ENCODE measurements at regions not wholly inside any gene's neighbourhood (a gene's known extent, or its start where the extent isn't known, plus 50 kb on each side); places are given as distances from the start of the nearest gene placed in this dataset.
A peak's percentile ranks its signal among the peaks of the same experiment; 100 is the strongest.

DNA sequence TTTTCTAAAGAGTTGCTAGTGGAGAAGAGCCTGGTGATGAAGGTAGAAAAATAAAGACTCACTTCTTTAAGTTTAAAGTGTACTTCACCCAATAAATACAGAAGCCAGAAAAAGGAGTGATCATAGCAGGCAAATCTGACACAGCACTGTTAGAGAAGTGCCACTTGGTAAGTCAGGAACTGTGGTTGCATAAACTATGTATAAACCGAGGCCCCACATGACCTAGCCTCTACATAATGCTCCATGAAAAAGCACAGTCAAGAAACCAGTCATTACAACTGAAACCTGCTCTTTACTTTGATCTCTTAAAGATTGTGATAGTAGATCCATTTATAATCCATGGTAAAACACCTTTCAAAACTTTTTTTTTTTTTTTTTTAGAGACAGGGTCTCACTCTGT is 172.1 kb upstream of the PHYHIPL start:
- Histone ChIP-seq H3K27ac (no peak overlapping the region), H3K9me3 (no peaks in the 10 kb centered on the region), H3K27me3 (no peaks in the 10 kb centered on the region), H3K36me3 (no peaks in the 10 kb centered on the region), H3K4me1 (peaks cover 13 to 19% of the 10 kb centered on the region in 2 donors), H3K4me3 (replicated peaks in 1 of 3) (no peak overlapping the region)
- 21 to 35% methylated on average over 1 of the region's 1 CpG for WGBS, 2 donors
- TF ChIP-seq POLR2A (IDR thresholded peaks at IDR 0.05), result no peak
- TF ChIP-seq, protein P1, sequence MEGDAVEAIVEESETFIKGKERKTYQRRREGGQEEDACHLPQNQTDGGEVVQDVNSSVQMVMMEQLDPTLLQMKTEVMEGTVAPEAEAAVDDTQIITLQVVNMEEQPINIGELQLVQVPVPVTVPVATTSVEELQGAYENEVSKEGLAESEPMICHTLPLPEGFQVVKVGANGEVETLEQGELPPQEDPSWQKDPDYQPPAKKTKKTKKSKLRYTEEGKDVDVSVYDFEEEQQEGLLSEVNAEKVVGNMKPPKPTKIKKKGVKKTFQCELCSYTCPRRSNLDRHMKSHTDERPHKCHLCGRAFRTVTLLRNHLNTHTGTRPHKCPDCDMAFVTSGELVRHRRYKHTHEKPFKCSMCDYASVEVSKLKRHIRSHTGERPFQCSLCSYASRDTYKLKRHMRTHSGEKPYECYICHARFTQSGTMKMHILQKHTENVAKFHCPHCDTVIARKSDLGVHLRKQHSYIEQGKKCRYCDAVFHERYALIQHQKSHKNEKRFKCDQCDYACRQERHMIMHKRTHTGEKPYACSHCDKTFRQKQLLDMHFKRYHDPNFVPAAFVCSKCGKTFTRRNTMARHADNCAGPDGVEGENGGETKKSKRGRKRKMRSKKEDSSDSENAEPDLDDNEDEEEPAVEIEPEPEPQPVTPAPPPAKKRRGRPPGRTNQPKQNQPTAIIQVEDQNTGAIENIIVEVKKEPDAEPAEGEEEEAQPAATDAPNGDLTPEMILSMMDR (IDR thresholded peaks at IDR 0.05), result no peak
- peak in 1 of 2 donors; percentile 20 for DNase-seq
- intact Hi-C loops (cut with DNase I), result no loop called here

DNA sequence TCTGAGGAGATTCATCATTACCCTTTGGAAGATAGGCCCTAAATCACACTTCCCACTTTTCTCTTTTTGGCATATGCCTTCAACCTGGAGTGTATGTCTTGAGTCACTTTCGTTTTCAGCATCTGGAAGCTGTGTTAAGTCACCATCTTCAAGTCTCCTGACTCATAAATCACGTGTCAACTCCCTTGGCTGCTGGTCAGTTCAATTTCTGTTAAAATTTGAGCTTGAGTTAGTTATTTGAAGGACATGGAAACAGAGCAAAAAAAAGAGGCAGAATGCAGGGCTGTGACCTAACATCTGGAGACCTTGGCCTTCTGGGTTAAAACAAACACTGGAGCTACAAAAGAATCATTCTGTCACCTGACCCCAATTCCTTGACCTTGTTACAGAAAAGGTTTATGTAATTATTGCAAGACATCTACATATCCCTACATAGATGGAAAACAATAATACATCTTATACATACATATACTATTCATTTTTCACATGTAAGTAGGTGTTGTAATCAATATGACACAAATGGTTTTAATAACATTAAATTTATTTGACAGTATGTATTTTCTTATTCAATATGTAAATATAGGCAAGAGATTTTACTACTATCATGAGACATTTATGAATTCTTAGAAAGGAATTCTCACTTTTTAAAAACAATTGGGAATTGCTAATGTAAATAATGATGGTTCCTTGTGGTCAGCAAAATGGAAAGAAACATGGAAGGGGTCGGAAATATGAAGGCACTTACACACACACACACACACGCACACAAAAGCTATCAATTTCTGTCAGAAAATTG is 169.7 kb upstream of the PHYHIPL start:
- H3K27me3 ChIP-seq, result no peaks in the 10 kb centered on the region
- no peaks in the 10 kb centered on the region for H3K9me3 ChIP-seq
- intact Hi-C loops (cut with DNase I), result no loop called here
- H3K4me1 ChIP-seq, result peaks cover 13 to 16% of the 10 kb centered on the region in 2 donors
- TF ChIP-seq, protein P1 (IDR thresholded peaks at IDR 0.05), result no peak
- no peak for TF ChIP-seq POLR2A (IDR thresholded peaks at IDR 0.05)
- no peaks in the 10 kb centered on the region for H3K36me3 ChIP-seq
- DNase-seq, result no peak
- 64 to 81% methylated on average over 4 of the region's 4 CpGs for WGBS, 2 donors
- H3K4me3 ChIP-seq (replicated peaks in 1 of 3), result no peak overlapping the region
- no peak overlapping the region for H3K27ac ChIP-seq

DNA sequence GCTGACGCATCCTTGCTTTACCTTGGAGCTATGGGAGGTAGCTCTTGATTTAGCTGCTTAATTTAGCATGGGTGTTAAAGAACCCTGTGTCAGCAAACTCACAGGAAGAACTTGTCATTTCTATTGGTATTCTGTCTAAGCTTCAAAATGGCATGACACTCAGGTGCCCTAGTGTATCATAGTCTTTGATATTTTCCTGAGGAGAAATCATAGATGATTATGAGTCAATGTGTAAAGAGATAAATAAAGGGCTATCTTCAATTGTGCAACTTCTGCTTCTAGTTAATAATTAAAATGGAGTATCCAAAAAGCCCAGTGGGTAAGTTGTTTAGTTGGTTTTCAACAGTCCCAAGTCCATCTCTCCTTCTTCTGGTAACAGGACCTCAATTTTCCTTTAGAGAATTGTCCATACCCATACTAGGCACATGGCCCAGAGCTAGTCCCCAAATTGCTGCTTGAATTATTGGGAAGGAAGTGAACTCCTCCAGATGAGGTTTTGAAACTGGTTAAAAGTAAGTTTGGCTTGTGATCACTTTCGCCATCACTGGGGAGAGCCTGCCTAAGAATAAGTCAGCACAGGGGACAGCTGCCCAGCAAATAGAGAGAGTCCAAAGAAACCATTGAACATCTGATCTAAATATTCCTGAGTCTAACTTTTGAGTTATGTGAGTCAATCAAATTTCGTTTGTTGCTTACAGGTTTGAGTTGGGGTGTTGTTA is 169.0 kb upstream of the PHYHIPL start:
- no peak overlapping the region for H3K27ac ChIP-seq

DNA sequence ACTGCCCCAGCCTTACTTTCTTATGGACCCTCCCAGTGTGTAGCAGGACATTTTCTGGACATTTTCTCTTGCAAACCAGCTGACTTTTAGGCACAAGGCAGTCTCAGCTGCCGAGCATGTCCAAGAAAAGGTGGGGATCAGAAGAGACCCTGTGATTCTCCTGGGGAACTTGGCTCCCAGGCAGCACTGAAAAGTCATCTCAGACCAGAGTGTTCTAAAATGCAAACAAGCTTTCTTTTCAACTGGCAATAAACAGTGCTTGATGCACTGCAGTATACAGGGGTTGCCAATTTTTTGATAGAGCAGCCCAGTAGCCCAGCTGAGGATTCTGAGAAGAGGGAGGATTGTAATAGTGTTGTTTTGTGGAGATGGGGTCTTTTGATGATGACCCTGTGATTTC is 168.0 kb upstream of the PHYHIPL start:
- DNase-seq, result no peak
- no peak for TF ChIP-seq POLR2A (IDR thresholded peaks at IDR 0.05)
- TF ChIP-seq, protein P1 (IDR thresholded peaks at IDR 0.05), result no peak
- Histone ChIP-seq H3K4me1 (peaks cover 13 to 16% of the 10 kb centered on the region in 2 donors), H3K27me3 (no peaks in the 10 kb centered on the region), H3K4me3 (replicated peaks in 1 of 3) (no peak overlapping the region), H3K36me3 (no peaks in the 10 kb centered on the region), H3K9me3 (no peaks in the 10 kb centered on the region), H3K27ac (no peak overlapping the region)
- WGBS, 2 donors, result 50 to 63% methylated on average over 1 of the region's 1 CpG
- intact Hi-C loops (cut with DNase I), result no loop called here

More for the DNA sequence above, 169.0 kb upstream of the PHYHIPL start:
- Histone ChIP-seq H3K4me1 (peaks cover 13 to 16% of the 10 kb centered on the region in 2 donors), H3K4me3 (replicated peaks in 1 of 3) (no peak overlapping the region), H3K27me3 (no peaks in the 10 kb centered on the region), H3K36me3 (no peaks in the 10 kb centered on the region), H3K9me3 (no peaks in the 10 kb centered on the region)
- WGBS, 2 donors, result 84 to 86% methylated on average over 3 of the region's 3 CpGs
- intact Hi-C loops (cut with DNase I), result no loop called here
- TF ChIP-seq POLR2A (IDR thresholded peaks at IDR 0.05), result no peak
- TF ChIP-seq, protein P1 (IDR thresholded peaks at IDR 0.05), result no peak
- no peak for DNase-seq
